Effector CD4-positive, alpha-beta T cell (primary cell): ENCODE measurements at regions not wholly inside any gene's neighbourhood (a gene's known extent, or its start where the extent isn't known, plus 50 kb on each side); places are given as distances from the start of the nearest gene placed in this dataset.
A peak's percentile ranks its signal among the peaks of the same experiment; 100 is the strongest.

ENCODE experiments used
- DNase-seq: peaks from one replicate; pipeline ENCODE4 v3.0.0-alpha.2; 2020

DNA sequence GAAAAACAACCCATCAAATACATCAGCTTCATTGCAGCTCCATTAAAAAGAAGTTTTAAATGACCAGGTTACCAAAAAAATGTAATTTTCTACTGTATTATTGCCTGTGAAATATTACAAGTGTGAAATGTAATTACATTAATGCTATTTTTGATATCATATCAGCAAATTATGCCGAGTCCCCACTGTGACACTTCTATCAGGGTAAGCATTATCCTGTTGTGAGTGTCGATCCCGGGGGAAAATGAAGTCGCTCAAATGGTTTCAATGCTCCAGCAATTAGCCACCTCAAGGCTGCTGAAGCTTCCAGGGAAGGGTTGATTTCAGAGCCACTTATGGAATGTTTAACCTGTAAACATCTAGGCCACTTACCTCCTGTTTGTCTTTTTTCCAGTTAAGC, 70.4 kb downstream of the RCN1 start:
- DNase-seq = no peak

DNA sequence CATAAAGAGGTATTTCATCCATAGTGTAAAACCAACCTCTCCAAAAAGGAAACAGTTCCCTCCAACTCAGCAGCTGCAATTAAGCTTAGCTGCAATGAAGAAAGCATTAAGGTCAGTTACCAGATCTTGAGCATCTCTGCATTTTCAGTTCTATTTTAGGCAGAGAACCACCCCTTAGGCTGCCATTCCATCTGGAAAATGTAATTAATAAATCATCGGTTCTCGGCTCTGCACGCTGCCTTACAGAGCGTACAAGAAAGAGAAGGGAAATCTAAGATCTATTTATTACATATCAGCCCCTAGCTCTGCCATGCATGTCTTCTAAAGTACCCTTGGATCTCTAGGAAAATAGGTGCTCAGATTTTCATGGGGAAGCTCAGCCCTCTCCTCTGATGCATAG, 71.5 kb downstream of the RCN1 start:
- no peak for DNase-seq

DNA sequence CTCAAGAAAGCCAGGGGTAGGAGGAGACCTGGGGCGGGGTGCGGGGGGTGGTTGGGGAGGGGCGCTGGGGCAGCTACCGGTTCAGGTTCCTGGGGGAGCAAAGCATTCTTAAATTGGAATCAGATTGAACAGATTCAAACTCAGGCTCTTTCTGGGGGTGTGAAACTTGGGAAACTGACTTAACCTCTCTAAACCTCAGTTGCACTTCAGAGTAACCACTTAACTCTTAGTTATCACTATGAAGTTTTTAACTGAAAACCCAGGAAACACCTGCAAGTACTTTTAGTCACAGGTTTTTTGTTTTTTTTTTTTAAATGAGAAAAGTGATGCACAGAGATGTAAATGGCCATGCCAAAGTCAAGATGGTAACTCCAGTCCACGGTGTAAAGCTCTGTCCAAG, 72.0 kb downstream of the RCN1 start:
- no peak for DNase-seq

DNA sequence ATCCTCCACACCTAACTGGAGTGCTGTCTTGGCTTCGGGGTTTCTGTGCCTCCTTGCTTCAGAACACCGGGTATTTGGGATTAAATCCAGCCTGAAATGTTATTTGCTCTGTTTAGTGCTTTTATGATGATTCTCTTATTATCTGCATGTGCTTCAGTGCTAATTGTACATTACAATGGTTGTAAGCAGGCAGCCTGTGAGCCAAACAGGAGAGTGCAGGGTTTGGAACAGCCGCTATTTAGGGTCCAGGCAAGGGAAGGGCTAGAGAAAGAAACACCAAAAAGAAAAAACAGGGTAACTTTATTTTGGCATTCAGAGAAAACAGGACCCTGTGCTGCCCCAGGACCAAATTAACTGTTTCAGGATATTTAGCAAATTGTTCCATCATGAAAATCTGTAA, 72.7 kb downstream of the RCN1 start:
- DNase-seq = no peak

DNA sequence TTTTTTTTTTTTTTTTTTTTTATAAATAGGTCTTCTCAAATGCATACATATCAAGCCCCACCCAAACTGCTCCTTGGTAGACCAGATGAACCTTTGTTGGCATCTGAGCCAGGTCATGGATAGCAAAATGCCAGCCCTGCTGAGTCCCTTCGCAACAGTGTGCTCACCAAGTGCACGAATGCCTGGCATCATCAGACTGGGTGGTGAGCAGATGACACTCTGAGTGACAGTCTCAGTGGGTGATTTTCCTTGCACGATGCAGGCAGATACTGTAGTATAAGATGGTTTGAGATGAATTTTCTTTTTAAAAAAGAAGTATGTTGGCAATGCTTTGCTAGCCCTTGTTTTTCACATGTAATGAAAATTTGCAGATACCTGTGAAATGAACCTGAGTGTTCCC, 74.0 kb downstream of the RCN1 start:
- DNase-seq = no peak

DNA sequence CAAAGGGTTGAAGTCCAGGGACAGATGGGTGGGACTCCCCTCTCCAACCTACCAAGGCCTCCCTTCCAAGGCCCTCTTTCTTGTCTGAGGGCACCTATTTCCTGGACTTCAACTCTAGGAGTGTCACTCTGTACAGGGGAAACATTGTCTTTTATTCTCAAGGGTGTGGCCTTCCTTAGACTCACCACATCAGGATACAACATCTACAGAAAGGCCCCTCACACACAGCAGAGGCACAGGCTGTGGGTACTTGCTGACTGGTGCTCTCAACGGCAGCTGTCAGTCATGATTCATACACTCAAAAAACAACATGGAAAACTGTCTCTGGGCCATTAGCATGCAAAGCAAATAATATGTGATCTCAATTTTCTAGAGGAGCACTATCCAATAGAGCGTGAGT, 78.0 kb downstream of the RCN1 start:
- no peak for DNase-seq

DNA sequence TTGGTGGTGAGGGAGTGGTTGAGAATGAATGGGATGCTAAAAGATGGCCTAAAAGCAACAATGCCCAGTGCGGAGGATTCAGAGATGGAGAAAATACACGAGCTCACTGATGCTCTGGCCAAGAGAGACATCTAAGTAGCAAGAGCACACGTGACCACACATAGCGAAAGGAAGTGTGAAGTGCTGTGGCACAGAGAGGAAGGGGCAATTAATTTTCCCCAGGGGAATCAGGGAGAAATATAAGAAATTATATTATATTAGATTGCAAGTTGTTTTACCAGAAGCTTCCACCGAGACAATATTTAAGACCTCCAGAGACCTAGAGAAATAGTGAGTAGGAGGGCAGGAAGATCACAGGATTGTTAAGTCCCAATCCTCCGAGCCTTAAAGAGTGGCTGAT, 80.6 kb downstream of the RCN1 start:
- DNase-seq = no peak

DNA sequence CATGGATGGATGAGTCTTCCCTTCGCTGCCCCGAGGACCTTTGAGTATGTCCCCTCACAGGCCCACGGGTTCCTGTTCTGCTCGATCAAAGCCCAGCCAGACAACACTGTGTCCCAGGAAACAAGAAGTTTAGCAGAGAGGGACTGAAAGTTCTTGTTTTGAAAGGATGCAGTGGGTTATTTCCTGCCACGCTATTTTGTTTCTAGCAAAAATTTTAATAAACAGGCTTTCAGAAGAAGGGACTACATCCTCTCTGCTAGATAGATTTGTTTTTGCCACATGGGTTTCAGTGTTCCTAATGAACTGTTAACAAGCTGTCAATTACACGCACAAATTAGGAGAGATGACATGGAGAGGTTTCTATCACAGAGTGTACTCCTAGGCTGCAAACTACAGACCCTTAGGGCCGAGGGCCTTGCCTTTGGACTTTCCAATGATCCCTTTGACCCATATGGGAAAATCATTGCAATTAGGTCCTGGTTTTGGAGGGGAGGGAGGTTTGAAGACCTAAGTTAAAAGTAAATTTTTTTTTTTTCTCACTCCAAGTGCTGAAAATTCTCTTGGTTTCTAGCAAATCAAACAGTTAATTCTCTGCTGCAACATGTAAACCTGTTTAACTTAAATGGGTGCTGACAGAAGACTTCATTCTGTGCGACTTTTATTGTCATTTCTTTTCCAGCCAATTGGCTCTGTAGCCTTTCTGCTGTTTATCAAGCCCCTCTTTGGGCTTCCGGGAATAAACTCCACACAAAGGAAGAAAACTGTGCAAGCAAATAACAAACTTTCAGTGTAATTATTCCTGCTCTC, 81.4 kb downstream of the RCN1 start:
- DNase-seq = no peak

DNA sequence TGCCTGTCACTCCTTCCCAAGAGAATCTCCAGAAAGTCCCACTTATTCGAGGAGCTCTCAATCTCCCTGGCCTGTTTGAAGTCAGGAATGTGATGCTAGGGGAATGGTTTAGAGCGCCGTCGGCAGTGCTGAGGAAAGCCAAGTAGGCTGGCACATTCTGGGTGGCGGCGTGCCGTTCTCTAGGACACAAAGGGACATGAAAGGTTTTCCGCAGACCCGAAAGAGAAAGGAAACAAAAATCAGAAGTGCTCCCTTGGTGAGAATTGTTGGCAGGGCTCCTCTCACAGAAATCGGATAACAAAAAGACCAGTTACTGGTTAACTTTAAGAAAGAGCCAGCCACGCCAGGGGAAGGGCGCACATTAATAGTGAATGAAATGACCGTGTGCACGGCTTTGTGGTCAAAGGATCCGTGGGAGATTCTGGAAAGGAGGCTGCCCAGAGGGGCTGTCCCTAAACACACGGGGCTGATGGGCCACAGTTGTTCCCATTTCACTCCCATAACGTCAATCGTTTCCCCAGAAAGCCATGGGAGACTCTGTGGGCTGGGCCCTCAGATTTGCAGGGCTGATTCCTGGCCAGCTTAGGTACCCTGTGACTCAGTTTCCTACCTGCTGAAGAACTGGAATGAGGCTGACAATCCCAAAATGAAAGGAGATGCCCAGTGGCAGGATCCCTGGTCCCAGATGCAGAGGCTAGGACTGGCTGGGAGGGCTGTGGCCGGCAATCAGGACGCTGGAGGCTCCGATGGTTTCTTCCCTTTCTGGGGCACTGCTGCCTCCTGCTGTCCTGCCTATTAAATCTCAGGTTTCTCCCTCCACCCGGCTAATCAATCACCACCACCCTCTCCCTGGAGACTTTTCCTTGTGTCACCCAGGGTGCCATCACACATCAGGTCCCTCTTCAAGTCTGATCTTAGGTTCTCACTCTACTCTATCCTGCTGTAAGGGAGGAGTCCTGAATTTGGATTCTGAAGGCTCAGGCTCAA, 82.3 kb downstream of the RCN1 start:
- no peak for DNase-seq

DNA sequence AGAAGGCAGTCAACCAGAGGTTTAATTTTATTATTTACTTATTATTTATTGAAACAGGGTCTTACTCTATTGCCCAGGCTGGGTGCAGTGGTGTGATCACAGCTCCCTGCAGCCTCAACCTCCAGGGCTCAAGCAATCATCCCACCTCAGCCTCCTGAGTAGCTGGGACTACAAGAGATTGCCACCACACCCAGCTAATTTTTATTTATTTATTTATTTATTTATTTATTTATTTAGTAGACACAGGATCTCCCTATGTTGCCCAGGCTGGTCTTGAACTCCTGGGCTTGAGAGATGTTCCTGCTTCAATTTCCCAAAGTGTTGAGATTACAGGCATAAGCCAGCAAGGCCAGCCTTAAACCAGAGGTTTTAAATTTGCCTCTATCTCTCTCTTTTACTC, 83.1 kb downstream of the RCN1 start:
- no peak for DNase-seq

DNA sequence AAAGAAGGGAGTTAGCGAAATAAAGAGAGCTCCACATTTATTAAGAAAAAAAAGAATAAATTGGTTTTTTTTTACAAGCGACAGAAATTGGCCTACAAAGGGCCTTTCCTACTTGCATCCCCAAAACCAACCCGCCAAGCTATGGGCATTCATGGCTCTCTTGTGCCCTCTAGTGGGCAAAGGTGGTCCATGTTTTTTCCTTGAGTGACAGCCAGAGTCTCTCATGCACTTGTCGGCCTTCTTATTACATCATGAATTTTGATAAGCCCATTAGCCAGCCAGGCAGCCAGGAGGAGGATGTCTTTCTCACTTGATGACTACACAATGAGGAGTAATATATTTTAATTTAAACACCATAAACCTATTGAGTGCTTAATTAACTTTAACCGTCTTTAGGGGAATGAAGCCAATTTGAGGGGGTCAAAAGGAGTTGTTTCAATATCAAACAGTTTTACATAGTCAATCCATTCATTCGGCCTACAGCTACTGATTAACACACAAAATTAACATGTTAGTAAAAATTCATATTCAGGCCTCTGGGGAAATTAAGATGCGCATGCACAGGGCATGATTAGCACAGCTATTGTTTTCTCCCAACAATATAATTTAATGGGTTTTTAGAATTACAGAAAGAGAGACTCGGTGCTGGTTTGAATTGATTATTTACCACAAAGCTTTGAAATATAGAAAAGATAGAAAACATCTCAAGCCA, 85.5 kb downstream of the RCN1 start:
- DNase-seq = peak; percentile 71

DNA sequence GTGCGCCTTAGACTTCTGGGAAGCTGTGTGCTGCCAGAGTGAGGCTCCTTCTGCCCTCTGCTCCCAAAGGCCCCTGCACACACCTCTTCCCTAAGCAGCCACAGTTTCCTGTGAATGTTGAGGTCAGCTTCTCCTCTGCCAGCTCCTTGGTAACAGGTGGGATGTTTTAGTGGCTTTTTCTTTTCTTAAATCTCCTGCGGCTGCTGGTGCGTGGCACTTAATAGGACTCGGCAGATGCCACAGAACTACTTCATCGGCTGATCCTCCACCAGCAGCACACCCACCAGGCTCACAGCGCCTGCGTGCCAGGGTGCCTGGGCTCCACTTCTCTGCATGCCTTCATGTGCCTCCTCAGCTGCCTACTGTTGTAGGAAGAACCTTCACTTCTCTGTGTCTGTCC, 87.8 kb downstream of the RCN1 start:
- DNase-seq = no peak

DNA sequence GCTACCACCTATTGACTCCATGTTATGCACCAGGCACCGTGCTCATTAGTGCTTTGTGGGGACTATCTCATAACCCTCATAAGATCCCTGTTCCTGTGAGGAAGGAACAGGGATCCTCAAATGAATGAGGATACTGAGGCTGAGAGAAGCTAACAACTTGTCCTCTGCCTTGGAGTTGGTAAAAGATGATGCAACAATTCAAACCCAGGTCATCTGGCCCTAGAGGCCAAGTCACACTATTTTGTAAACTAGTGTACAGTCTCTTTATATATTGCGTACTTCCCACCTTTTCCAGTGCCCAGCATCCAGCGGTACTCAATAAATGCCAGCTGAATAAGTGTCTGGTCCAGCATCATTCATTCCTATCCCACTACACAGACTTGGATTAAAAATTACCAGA, 92.6 kb downstream of the RCN1 start:
- no peak for DNase-seq

DNA sequence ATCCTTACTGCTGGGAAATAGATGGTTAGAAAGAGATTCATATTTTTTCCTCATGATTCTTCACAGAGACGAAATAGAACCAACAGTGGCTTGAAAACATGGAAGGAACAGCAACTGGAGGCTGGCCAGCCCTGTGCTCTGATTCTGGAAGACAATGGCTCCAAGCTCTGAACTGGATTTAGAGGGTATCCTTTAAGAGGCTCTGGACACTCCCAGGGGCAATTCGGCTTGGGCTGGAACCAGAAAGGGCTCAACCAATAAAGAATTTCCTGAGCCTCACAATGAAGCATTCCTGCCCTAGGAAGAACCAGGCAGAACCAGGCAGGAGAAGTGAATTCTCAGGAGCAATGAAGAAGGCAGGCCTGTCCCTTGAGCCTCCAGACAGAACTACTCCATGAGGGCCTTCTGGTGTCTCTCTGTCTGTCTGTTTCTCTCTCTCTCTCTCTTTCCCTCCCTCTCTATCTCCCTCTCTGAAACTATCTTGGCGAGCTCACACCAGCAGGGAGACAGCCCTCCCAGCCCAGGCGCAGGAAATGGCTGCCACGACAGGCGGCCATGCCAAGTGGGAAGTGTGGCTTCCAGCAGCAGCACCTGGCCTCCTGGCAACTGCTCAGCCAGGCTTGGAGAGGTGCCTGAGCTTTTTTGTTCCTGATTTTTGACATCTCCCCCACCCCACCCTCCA, 93.3 kb downstream of the RCN1 start:
- no peak for DNase-seq

DNA sequence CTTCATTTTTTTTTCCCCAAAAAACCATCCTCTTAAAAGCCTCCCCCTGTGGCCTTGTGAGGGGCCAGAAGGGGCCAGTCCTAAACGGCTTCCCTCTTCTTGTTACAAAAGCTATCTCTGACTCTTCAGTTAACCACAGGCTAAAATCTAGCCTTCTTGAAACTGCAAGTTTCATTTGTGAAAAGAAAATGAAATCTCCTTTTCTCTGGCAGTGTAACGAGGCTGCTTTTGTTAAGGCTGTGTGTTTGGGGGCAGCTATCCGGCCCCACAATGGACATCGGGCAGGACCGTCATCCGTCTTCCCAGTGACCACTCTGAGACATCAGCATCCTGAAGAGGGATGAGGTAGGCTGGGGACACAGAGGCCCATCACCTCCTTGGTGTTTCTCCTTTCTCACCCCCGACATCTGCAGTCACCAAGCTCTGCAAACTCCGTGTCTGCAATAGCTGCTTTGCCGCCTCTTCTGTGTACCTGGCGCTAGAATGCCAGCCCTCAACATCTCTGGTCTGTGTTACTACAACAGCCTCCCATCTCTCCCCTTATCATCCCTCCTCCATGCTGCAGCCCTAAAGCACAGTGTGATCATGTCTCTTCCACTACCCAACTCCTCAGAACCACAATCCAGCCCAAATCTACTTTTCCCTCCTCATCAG, 94.0 kb downstream of the RCN1 start:
- DNase-seq = no peak

DNA sequence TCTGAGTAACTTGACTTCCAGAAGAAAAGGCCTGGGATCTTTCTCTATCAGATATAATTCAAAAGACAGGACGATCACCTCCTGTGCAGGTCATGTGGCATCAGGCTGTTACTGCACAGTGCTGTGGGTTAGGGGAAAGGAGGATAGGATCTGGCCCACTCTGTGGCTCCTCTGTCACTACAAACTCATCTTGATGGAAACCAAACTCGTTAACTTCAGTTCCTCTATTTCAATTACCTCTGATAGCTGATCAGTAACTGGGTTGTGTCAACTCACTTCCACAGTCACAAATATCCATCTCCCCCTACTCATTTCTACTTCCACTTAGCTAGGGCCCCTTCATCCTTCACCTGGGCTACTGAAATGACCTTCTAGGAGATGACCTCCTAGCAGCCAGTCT, 95.2 kb downstream of the RCN1 start:
- DNase-seq = no peak

DNA sequence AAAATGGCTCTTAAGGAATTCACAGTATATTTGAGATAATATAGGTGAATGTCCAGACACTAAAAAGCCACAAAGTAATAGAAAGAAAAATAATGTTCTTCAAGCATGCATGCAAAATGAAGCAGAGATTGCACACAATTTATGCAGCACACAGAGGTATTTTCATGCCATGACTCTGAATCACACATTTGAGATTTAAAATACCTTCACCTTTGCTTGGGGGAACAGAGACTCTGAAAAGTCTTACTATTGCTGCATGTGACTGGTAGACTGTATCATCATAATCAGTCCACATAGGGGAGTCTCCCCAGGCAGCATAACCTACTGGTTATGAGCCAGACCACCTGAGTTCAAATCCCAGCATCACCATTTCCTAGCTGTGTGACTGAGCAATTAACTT, 96.2 kb downstream of the RCN1 start:
- no peak for DNase-seq

DNA sequence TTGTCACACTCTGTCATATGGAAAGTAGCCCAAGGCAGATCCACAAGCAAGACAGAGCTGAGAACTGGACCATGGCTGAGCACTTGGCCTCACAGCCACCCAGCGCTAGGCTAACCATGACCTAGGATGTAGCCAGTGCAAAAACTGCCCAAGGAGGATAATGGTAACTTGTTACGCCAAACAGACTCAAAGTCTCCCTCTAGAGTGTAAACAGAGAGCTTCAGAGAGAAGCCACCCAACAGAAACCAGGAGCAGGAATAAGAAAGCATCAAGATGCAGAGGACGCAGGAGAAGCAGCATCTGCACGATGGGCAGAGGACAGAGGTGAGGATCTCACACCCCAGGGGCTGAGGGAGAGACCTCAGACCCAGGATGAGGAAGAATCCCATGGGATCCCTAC, 97.9 kb downstream of the RCN1 start:
- DNase-seq = no peak

DNA sequence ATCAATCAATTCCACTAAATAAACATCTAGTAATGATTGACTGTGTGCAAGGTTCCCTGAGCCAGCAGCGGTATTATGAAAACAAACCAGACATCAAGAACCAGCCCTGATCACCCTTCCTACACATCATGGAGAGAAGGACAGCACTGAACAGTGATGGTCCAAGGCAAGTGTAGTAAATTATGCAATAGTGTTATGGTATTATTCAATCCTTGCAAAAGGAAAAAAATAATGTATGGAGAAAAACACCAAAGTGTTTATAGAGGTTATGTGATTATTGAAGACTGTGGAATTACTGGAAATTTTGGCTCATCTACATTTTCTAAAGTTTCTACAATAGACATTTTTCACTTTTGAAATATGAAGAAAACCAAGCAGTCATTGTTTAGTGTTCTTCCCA, 105.3 kb downstream of the RCN1 start:
- DNase-seq = no peak

DNA sequence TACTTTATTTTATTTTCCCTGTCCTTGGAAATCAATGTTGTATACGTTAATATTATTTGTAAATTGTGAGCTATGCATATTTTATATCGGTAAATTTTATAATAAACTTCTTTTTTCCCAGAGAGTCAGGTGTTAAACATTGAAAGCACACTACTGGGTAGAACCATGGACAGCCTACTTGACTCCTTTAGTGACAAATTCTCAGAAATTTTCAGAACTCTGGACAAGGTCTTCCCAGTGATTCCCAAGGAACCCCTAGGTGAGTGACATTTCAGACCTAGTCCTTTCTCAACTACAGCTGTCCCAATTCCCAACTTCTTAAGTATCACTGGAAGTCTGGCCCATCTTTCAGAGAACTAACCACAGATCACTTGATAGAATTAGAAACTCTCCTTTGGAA, 107.2 kb downstream of the RCN1 start:
- DNase-seq = no peak

DNA sequence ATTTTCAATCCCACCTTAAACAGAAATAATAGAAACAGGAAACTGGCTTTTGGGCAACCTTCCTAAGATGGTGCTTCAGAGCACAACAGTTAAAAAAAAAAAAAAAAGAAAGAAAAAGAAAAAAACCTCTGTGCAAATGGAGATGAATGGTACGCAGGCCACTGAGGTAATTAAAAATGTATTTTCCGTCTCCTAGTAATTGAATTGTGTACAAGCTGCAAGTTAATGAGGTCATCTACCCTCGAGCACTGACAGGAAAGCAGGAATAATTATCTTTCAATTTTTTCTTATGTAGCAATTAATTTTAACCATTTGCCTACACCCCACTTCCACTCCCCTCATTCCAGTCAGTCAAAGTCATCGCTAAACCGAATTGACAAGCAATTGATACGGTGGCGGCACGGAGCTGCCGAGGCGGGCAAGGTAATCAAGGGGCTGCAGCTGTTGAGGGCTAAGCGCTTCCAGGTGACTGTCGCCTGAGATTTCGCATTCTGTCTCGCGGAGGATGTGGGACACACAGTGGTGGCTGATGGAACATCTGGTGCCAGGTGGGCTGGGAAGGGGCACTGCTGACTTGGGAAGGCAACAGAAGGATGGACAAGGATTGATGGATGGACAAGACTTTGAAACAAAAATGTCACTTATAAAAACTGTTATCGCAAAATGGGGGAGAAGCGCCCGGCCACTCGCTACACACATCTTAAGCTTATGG, 109.4 kb downstream of the RCN1 start:
- no peak for DNase-seq

DNA sequence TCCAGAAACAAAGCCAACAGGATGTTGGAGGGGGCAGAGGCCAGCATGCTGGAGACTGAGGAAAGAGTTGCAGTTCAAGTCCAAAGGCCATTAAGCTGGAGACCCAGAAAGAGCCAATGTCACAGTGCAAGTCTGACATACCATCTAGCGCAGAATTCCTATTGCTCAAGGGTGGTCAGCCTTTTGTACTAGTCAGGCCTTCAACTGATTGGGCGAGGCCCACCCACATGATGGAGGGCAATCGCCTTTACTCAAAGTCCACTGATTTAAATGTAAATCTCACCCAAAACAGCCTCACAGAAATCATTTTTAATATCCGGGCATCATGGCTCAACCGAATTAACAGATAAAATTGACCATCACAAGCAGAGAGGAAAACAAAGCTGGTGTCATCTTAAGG, 113.9 kb downstream of the RCN1 start:
- DNase-seq = no peak
